H54 (cell line): ENCODE measurements at regions not wholly inside any gene's neighbourhood (a gene's known extent, or its start where the extent isn't known, plus 50 kb on each side); places are given as distances from the start of the nearest gene placed in this dataset.
"Not testable (repeated sequence)": the region's sequence is repeated elsewhere in the genome, so short reads cannot be mapped to it uniquely, and the experiment has no call there.

ENCODE experiments used
- DNase-seq: peaks from one replicate; pipeline ENCODE4 v3.0.0; 2011; ENCODE audit warnings: low spot score, mixed read lengths; ENCODE audit not compliant: insufficient read length
- FAIRE-seq: peaks from 3 replicates; lab custom pipeline; 2011; peaks lifted over from hg19 to GRCh38; lab: Jason Lieb, UNC
- POLR2A ChIP-seq: IDR thresholded peaks from 2 replicates; pipeline ENCODE4 v1.6.1; 2011; ENCODE audit warnings: low read depth, mild to moderate bottlenecking, low read length

- DNase-seq (no peak), FAIRE-seq (no peak)
- no peak for TF ChIP-seq POLR2A
Observed at GRCh38 chr13:47707414-47707813, 293.7 kb downstream of the SUCLA2 start.

- DNase-seq = no peak
- TF ChIP-seq POLR2A = no peak
- no peak for FAIRE-seq
Observed at GRCh38 chr13:47705185-47705584, 295.9 kb downstream of the SUCLA2 start.

GRCh38 chr13:47696674-47697073 is 304.4 kb downstream of the SUCLA2 start:
- no peak for FAIRE-seq
- no peak for TF ChIP-seq POLR2A
- DNase-seq = no peak

DNA sequence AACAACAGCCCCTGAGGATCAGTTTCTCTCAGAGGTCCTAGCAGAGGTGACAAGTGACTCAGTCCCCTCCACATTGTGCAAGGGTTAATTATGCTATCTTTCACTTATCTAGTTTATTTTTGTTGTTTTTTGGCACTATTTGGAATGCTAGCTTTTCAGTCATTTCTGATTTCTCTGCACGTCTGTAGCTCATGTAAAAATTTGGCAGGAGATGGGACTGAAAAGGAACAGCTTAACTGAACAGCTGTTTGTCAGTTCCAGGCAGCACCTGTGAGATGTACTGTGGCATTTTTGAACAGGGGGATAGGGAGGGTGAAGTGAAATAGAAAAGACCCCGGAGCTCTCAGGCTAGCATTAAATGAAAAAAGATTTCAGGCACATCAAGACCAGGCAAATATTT is 313.5 kb downstream of the SUCLA2 start:
- TF ChIP-seq POLR2A = no peak
- DNase-seq (no peak), FAIRE-seq (no peak)

GRCh38 chr13:47685156-47685555 is 315.9 kb downstream of the SUCLA2 start:
- not testable (repeated sequence) for DNase-seq, FAIRE-seq

DNA sequence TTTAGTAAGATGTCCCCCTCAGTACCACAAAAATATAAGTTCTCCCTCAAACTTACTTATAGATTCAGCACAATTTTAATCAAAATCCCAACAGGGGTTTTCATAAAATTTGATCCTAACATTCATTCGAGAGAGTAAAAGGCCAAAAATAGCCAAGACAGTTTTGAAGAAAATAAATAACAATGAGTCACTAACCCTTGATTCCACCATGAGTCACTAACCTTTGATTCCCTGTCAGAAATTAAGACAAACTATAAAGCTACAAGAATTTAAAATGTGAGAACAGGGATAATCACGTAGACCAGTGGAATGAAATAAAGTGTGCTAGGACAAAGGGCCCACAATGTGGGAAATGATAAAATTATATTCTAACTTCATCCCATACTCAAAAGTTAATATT is 320.3 kb downstream of the SUCLA2 start:
- DNase-seq = no peak
- no peak for TF ChIP-seq POLR2A
- no peak for FAIRE-seq

GRCh38 chr13:47679401-47679800 is 321.7 kb downstream of the SUCLA2 start:
- FAIRE-seq = no peak
- DNase-seq = no peak
- no peak for TF ChIP-seq POLR2A

- no peak for DNase-seq
- FAIRE-seq = no peak
- no peak for TF ChIP-seq POLR2A
Observed at GRCh38 chr13:47678201-47678968, 322.7 kb downstream of the SUCLA2 start.

- FAIRE-seq = no peak
- no peak for DNase-seq
- TF ChIP-seq POLR2A = no peak
Observed at GRCh38 chr13:47675871-47676270, 325.2 kb downstream of the SUCLA2 start.

- DNase-seq (no peak), FAIRE-seq (no peak)
Observed at GRCh38 chr13:47673009-47673850, 327.8 kb downstream of the SUCLA2 start.

DNA sequence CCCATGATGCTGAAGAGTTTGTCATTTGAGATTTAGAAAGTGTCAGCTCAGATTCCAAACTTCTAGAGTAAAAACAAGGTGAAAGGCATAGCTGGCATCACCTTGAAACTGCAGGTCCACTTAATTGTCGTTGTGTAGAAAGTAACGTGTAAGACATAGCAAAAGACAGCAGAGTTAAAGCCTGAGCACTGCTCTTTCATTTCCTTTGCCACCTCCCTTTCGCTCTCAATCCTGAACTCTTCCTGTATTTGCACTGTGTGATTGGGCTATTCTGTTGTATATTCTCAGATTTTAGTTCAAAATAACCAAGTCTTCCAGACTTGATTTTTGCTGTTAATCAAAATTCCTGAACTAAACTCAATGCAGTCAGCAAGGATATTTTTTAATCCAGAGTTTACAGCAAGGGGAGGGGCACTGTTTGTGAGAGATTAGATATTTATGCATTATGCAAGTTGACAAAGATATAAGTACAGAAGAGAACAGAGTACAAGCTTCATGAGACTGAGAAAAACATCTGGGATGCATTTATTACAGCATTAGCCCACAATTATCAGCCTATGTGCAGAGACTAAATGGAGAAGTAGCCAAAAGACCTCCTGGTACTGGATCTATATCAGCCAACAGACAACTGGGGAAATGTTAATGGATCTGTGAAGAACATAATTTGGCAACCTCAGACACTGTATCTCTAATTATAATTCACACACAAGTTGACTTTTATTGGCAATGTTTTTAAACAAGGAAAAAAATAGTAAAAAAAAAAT is 328.6 kb downstream of the SUCLA2 start:
- FAIRE-seq (no peak), DNase-seq (no peak)
- no peak for TF ChIP-seq POLR2A

More at GRCh38 chr13:47673009-47673850, 327.8 kb downstream of the SUCLA2 start:
- no peak for TF ChIP-seq POLR2A

GRCh38 chr13:47671776-47672175 is 329.3 kb downstream of the SUCLA2 start:
- TF ChIP-seq POLR2A = no peak
- FAIRE-seq (no peak), DNase-seq (no peak)

DNA sequence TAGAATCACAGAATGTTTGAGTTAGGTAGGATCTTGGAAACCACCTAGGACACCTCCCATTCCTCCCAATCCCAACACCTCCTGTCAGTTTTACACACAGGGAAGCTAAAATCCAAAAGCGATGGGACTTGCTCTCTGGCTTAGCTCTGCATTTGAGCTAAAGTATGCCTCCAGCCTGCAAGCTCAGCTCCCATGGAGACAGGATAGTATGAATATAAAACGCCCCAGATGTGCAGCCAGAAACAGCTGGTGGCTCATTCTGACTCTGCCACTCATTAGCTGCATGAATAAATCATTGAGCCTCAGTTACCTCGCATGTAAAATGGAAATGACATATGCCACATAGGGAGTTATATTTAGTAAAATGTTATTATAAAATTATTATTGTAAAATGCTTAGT is 336.0 kb downstream of the SUCLA2 start:
- no peak for TF ChIP-seq POLR2A
- DNase-seq = no peak
- no peak for FAIRE-seq

DNA sequence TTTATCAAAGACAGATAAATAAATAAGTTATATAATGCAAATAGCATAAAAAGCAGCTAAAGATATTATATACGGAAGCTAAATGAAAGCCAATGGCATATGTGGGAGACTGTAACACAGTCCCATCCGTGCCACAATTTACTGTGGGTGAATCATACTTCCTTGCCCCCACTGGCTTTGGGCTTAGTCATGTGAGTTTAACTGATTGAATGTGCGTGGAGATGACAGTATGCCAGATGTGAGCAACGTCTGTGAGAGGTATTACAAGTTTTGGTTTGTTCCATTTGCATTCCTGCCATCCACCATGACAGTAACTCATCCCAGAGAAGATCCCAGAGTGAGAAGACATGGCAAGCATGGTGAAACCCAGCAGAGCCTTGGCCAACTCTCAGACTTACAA is 340.0 kb downstream of the SUCLA2 start:
- no peak for TF ChIP-seq POLR2A
- peak; percentile 89 for FAIRE-seq
- DNase-seq = no peak
